Activated CD4-positive, alpha-beta memory T cell treated with anti-CD3 and anti-CD28 coated beads, Interleukin-2, amount 10 ng/mL, durations not matched to agents 7 days and 5 days (primary cell): ENCODE measurements at regions not wholly inside any gene's neighbourhood (a gene's known extent, or its start where the extent isn't known, plus 50 kb on each side); places are given as distances from the start of the nearest gene placed in this dataset.

ENCODE experiments used
- CTCF ChIA-PET: fragments of 350-600 bp; sonication (Branson Sonifier 250); formaldehyde crosslinking; loops from one replicate; lab custom pipeline; 2021; ENCODE audit warnings: antibody characterized with exemption, inconsistent platforms; lab: Charles Lee
- POLR2A ChIA-PET: fragments of 350-600 bp; sonication (Branson Sonifier 250); formaldehyde crosslinking; loops from one replicate; lab custom pipeline; 2021; ENCODE audit warnings: antibody characterized with exemption; lab: Charles Lee
- DNase-seq: peaks from one replicate; pipeline ENCODE4 v3.0.0-alpha.2; 2020
- H3K27ac Mint-ChIP-seq: one replicate; pipeline ENCODE4 v1.8.0; 2021; ENCODE audit warnings: mild to moderate bottlenecking, mixed read lengths
- H3K27me3 Mint-ChIP-seq: one replicate; pipeline ENCODE4 v1.8.0; 2021; ENCODE audit warnings: mixed read lengths
- H3K36me3 Mint-ChIP-seq: one replicate; pipeline ENCODE4 v1.8.0; 2021; ENCODE audit warnings: low read depth, mixed read lengths
- H3K4me1 Mint-ChIP-seq: one replicate; pipeline ENCODE4 v1.8.0; 2021; ENCODE audit warnings: mixed read lengths
- H3K4me3 Mint-ChIP-seq: one replicate; pipeline ENCODE4 v1.8.0; 2021; ENCODE audit warnings: mild to moderate bottlenecking, mixed read lengths
- H3K9me3 Mint-ChIP-seq: one replicate; pipeline ENCODE4 v1.8.0; 2021; ENCODE audit warnings: mixed read lengths

- H3K27ac Mint-ChIP-seq = no peak overlapping the region
- no peaks in the 10 kb centered on the region for H3K36me3 Mint-ChIP-seq
- CTCF ChIA-PET = no interaction called here
- POLR2A ChIA-PET = no interaction called here
- peaks cover 10% of the 10 kb centered on the region for H3K9me3 Mint-ChIP-seq
- no peaks in the 10 kb centered on the region for H3K4me1 Mint-ChIP-seq
- no peaks in the 10 kb centered on the region for H3K27me3 Mint-ChIP-seq
- DNase-seq = no peak
- no peak overlapping the region for H3K4me3 Mint-ChIP-seq
These were observed 1011.7 kb downstream of the SQOR start for GRCh38 chr15:46646490-46646889.

- DNase-seq = no peak
- Mint-ChIP-seq H3K9me3 (peaks cover 10% of the 10 kb centered on the region), H3K4me1 (no peaks in the 10 kb centered on the region), H3K27ac (no peak overlapping the region), H3K36me3 (no peaks in the 10 kb centered on the region), H3K27me3 (no peaks in the 10 kb centered on the region), H3K4me3 (no peak overlapping the region)
- ChIA-PET CTCF (no interaction called here), POLR2A (no interaction called here)
These were observed 1012.2 kb downstream of the SQOR start for GRCh38 chr15:46647046-46647445.

DNA sequence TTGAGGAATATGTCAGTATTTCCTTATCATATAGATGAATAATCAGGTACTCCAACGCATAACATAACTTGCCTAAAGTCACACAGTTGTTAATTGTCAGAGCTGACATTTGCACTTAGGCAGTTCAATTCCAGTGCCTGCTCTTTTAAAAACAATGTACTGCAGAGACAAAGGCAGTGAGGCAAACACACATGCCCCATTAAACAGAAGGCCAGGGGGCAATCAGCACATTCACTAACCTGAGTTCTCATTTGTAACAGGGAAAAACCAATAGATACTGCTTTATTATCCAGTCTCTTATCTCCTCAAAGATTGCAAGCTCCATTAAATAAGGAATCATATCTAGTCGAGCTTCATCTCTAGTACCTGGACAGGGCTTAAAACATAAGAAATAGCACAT, 1017.4 kb downstream of the SQOR start:
- no peak for DNase-seq
- ChIA-PET CTCF (interaction anchor here (0.5 kb wide), 1 partner anchor 64 kb away, joined by 3 read pairs; no protein-coding TSS in a partner anchor), POLR2A (no interaction called here)
- H3K4me1 Mint-ChIP-seq = no peaks in the 10 kb centered on the region
- H3K9me3 Mint-ChIP-seq = peaks cover 2% of the 10 kb centered on the region
- no peak overlapping the region for H3K27ac Mint-ChIP-seq
- no peak overlapping the region for H3K4me3 Mint-ChIP-seq
- no peaks in the 10 kb centered on the region for H3K27me3 Mint-ChIP-seq
- no peaks in the 10 kb centered on the region for H3K36me3 Mint-ChIP-seq

DNA sequence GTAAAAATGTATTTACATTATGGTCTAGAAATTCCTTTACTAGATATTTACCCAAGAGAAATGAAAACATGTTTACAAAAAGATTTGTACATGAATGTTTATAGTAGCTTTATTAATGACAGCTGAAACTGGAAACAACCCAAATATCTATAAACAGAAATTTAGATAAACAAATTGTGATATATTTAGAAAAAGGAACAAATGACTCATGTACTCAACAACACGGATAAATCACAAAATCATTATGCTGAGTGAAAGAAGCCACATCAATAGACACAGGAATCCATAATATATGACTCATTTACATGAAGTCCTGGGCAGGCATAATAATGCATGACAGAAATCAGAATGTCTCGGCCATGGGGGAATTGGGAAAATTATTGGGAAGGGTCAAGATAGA, 1020.2 kb downstream of the SQOR start:
- DNase-seq = no peak
- Mint-ChIP-seq H3K27me3 (no peaks in the 10 kb centered on the region), H3K9me3 (peaks cover 9% of the 10 kb centered on the region), H3K4me1 (no peaks in the 10 kb centered on the region), H3K4me3 (no peak overlapping the region), H3K36me3 (no peaks in the 10 kb centered on the region), H3K27ac (no peak overlapping the region)
- CTCF ChIA-PET = no interaction called here
- POLR2A ChIA-PET = no interaction called here

GRCh38 chr15:46660096-46660842, 1025.4 kb downstream of the SQOR start:
- CTCF ChIA-PET = no interaction called here
- Mint-ChIP-seq H3K27ac (no peak overlapping the region), H3K4me3 (no peak overlapping the region), H3K27me3 (no peaks in the 10 kb centered on the region), H3K36me3 (no peaks in the 10 kb centered on the region), H3K9me3 (peaks cover 9% of the 10 kb centered on the region), H3K4me1 (no peaks in the 10 kb centered on the region)
- DNase-seq = no peak
- POLR2A ChIA-PET = no interaction called here

DNA sequence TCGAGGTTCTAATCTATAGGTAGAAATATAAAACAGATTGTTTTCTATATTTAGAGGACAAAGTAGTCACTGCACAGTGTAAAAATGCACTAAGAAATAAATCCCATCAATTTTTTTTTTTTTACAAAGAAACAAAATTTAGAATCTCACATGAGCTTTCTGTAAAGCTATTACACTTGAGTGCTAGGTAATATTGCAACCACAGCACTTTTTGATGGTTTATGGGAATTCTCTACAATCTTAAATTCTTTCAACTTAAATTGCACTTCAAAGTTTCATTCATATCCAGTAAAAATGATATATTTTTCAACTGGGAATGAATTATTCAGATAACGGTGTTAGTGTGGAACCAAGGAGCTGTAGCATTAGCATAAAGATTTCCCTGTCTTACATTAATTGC, 1035.4 kb downstream of the SQOR start:
- Mint-ChIP-seq H3K27ac (no peak overlapping the region), H3K36me3 (no peaks in the 10 kb centered on the region), H3K4me3 (no peak overlapping the region), H3K9me3 (peaks cover 10% of the 10 kb centered on the region), H3K27me3 (no peaks in the 10 kb centered on the region), H3K4me1 (no peaks in the 10 kb centered on the region)
- ChIA-PET POLR2A (no interaction called here), CTCF (no interaction called here)
- DNase-seq = no peak

- no peak overlapping the region for H3K4me3 Mint-ChIP-seq
- no peaks in the 10 kb centered on the region for H3K36me3 Mint-ChIP-seq
- ChIA-PET CTCF (no interaction called here), POLR2A (no interaction called here)
- no peak for DNase-seq
- peaks cover 13% of the 10 kb centered on the region for H3K9me3 Mint-ChIP-seq
- no peaks in the 10 kb centered on the region for H3K4me1 Mint-ChIP-seq
- no peak overlapping the region for H3K27ac Mint-ChIP-seq
- no peaks in the 10 kb centered on the region for H3K27me3 Mint-ChIP-seq
These were observed 1036.5 kb downstream of the SQOR start for GRCh38 chr15:46671336-46671735.

DNA sequence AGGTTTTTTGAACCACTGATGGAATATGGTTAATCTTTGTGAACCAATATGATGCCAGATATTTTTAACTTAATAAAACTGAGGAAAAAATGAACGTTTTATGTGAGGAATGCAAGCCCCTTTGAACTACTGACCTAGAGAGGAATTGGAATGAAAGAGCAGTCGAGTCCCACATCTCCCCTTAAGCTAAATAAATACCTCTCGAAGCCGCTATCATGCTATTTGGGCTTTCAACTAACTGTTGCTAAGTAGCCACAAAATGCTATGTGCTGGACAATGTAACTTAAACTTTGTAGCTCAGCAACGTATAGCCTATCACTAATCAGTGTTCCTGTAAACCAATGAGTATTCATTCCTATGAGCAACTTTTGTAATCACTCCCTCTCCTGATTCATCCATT, 1037.2 kb downstream of the SQOR start:
- H3K36me3 Mint-ChIP-seq = no peaks in the 10 kb centered on the region
- H3K27me3 Mint-ChIP-seq = no peaks in the 10 kb centered on the region
- H3K9me3 Mint-ChIP-seq = peaks cover 15% of the 10 kb centered on the region
- no peak overlapping the region for H3K4me3 Mint-ChIP-seq
- H3K4me1 Mint-ChIP-seq = no peaks in the 10 kb centered on the region
- no peak overlapping the region for H3K27ac Mint-ChIP-seq
- ChIA-PET POLR2A (no interaction called here), CTCF (no interaction called here)
- no peak for DNase-seq

- no peak overlapping the region for H3K27ac Mint-ChIP-seq
- H3K9me3 Mint-ChIP-seq = peaks cover 17% of the 10 kb centered on the region
- no peak overlapping the region for H3K4me3 Mint-ChIP-seq
- no peaks in the 10 kb centered on the region for H3K36me3 Mint-ChIP-seq
- ChIA-PET POLR2A (no interaction called here), CTCF (no interaction called here)
- no peaks in the 10 kb centered on the region for H3K4me1 Mint-ChIP-seq
- no peaks in the 10 kb centered on the region for H3K27me3 Mint-ChIP-seq
- DNase-seq = no peak
These were observed 1040.8 kb upstream of the SEMA6D start for GRCh38 chr15:46676233-46677206.

DNA sequence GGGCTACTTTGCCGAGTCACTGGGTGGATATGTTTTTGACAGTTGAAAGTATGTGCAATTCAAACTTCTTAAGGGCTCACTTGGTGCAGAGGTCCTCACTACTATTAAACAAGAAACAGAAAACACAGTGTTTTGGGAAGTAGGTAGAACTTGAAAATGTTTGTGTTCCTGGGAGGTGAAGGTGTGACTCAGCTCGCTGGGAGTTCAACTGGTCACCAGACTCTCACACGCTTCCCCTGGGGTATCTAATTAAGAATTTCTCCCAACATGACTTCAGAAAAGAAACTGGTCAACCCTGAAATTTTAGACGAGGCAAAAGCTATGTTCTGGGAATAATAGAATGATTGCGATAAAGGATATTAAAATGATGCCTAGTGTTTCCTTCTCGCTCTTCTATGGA, 1039.8 kb upstream of the SEMA6D start:
- no peak for DNase-seq
- ChIA-PET CTCF (no interaction called here), POLR2A (no interaction called here)
- peaks cover 13% of the 10 kb centered on the region for H3K9me3 Mint-ChIP-seq
- no peak overlapping the region for H3K27ac Mint-ChIP-seq
- H3K27me3 Mint-ChIP-seq = no peaks in the 10 kb centered on the region
- H3K36me3 Mint-ChIP-seq = no peaks in the 10 kb centered on the region
- H3K4me3 Mint-ChIP-seq = no peak overlapping the region
- H3K4me1 Mint-ChIP-seq = no peaks in the 10 kb centered on the region

DNA sequence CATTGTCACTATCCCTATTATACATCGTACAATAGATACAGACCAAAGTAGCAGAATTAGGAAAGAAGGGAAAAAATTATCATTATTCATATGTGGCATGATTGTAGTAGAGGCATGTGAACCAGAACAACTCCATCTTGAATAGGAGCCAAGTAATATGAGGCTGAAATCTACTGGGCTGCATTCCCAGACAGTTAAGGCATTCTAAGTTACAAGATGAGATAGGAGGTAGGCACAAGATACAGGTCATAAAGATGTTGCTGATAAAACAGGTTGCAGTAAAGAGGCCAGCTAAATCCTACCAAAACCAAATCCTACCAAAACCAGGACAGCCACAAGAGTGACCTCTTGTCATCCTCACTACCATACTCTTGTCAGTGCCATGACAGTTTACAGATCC, 1035.4 kb upstream of the SEMA6D start:
- DNase-seq = no peak
- Mint-ChIP-seq H3K27ac (no peak overlapping the region), H3K27me3 (no peaks in the 10 kb centered on the region), H3K4me3 (no peak overlapping the region), H3K36me3 (no peaks in the 10 kb centered on the region), H3K9me3 (peaks cover 6% of the 10 kb centered on the region), H3K4me1 (no peaks in the 10 kb centered on the region)
- ChIA-PET POLR2A (no interaction called here), CTCF (no interaction called here)

- DNase-seq = no peak
- H3K4me1 Mint-ChIP-seq = no peaks in the 10 kb centered on the region
- H3K27ac Mint-ChIP-seq = no peak overlapping the region
- ChIA-PET CTCF (no interaction called here), POLR2A (no interaction called here)
- no peak overlapping the region for H3K4me3 Mint-ChIP-seq
- H3K9me3 Mint-ChIP-seq = peaks cover 7% of the 10 kb centered on the region
- no peaks in the 10 kb centered on the region for H3K36me3 Mint-ChIP-seq
- H3K27me3 Mint-ChIP-seq = no peaks in the 10 kb centered on the region
These were observed 1034.1 kb upstream of the SEMA6D start for GRCh38 chr15:46682969-46683791.

- Mint-ChIP-seq H3K36me3 (no peaks in the 10 kb centered on the region), H3K27me3 (no peaks in the 10 kb centered on the region), H3K4me1 (no peaks in the 10 kb centered on the region), H3K27ac (no peak overlapping the region), H3K4me3 (no peak overlapping the region), H3K9me3 (peaks cover 9% of the 10 kb centered on the region)
- CTCF ChIA-PET = no interaction called here
- DNase-seq = no peak
- POLR2A ChIA-PET = no interaction called here
These were observed 1032.2 kb upstream of the SEMA6D start for GRCh38 chr15:46685096-46685495.
